Duodenal mucosa (tissue), 2 donors: ENCODE measurements at regions not wholly inside any gene's neighbourhood (a gene's known extent, or its start where the extent isn't known, plus 50 kb on each side); places are given as distances from the start of the nearest gene placed in this dataset.
"Not testable (repeated sequence)": the region's sequence is repeated elsewhere in the genome, so short reads cannot be mapped to it uniquely, and the experiment has no call there.

Source experiments
- H3K27ac ChIP-seq: one replicate; pipeline ENCODE4 v1.7.0; 2013; ENCODE audit warnings: low read depth, low read length
- H3K27me3 ChIP-seq, 2 donors: one replicate each; pipeline ENCODE4 v1.7.0; 2013; ENCODE audit warnings: low read length in 2 of 2, control low read depth in 1 of 2; ENCODE audit not compliant: insufficient read depth in 2 of 2, control insufficient read depth in 1 of 2
- H3K36me3 ChIP-seq, 2 donors: one replicate each; pipeline ENCODE4 v1.7.0; 2013; ENCODE audit warnings: low read length in 2 of 2, control low read depth in 1 of 2; ENCODE audit not compliant: insufficient read depth in 2 of 2, control insufficient read depth in 1 of 2
- H3K4me1 ChIP-seq, 2 donors: one replicate each; pipeline ENCODE4 v1.7.0; 2013; ENCODE audit warnings: low read length in 2 of 2, control low read depth in 1 of 2; ENCODE audit not compliant: insufficient read depth in 2 of 2, control insufficient read depth in 1 of 2
- H3K4me3 ChIP-seq, 2 donors: one replicate each; pipeline ENCODE4 v1.7.0; 2013; ENCODE audit warnings: low read length in 2 of 2, low read depth in 1 of 2
- H3K9ac ChIP-seq, 2 donors: one replicate each; pipeline ENCODE4 v1.7.0; 2013; ENCODE audit warnings: low read length in 2 of 2, low read depth in 1 of 2
- H3K9me3 ChIP-seq, 2 donors: one replicate each; pipeline ENCODE4 v1.7.0; 2013; ENCODE audit warnings: low read length in 2 of 2, control low read depth in 1 of 2; ENCODE audit not compliant: control insufficient read depth in 1 of 2

GRCh38 chr5:20972419-20972925, 984.5 kb upstream of the CDH18 start:
- Histone ChIP-seq H3K9ac (no peak overlapping the region), H3K4me1 (no peaks in the 10 kb centered on the region), H3K9me3 (peaks cover 7 to 15% of the 10 kb centered on the region in 2 donors), H3K27ac (no peak overlapping the region), H3K4me3 (peak overlapping the region; percentile 16 to 54), H3K27me3 (no peaks in the 10 kb centered on the region), H3K36me3 (no peaks in the 10 kb centered on the region)

GRCh38 chr5:20959347-20959746, 971.3 kb upstream of the CDH18 start:
- no peak overlapping the region for H3K4me3 ChIP-seq
- H3K27ac ChIP-seq, result no peak overlapping the region
- H3K9ac ChIP-seq, result no peak overlapping the region
- H3K4me1 ChIP-seq, result no peaks in the 10 kb centered on the region
- H3K9me3 ChIP-seq, result peaks cover 2 to 10% of the 10 kb centered on the region in 2 donors
- no peaks in the 10 kb centered on the region for H3K27me3 ChIP-seq
- H3K36me3 ChIP-seq, result no peaks in the 10 kb centered on the region

- peaks cover 2 to 10% of the 10 kb centered on the region in 2 donors for H3K9me3 ChIP-seq
- H3K4me1 ChIP-seq, result no peaks in the 10 kb centered on the region
- H3K9ac ChIP-seq, result no peak overlapping the region
- H3K27me3 ChIP-seq, result no peaks in the 10 kb centered on the region
- no peak overlapping the region for H3K4me3 ChIP-seq
- H3K27ac ChIP-seq, result no peak overlapping the region
- H3K36me3 ChIP-seq, result no peaks in the 10 kb centered on the region
Measured at GRCh38 chr5:20958641-20959040, 970.6 kb upstream of the CDH18 start.

GRCh38 chr5:20956134-20956533, 968.1 kb upstream of the CDH18 start:
- Histone ChIP-seq H3K9ac (no peak overlapping the region), H3K4me1 (no peaks in the 10 kb centered on the region), H3K27me3 (no peaks in the 10 kb centered on the region), H3K27ac (no peak overlapping the region), H3K4me3 (no peak overlapping the region), H3K36me3 (no peaks in the 10 kb centered on the region), H3K9me3 (peaks cover 2 to 4% of the 10 kb centered on the region in 2 donors)

GRCh38 chr5:20949636-20950035, 961.6 kb upstream of the CDH18 start:
- no peak overlapping the region for H3K27ac ChIP-seq
- no peaks in the 10 kb centered on the region for H3K27me3 ChIP-seq
- no peaks in the 10 kb centered on the region for H3K4me1 ChIP-seq
- no peak overlapping the region for H3K9ac ChIP-seq
- H3K9me3 ChIP-seq, result peaks cover 0 to 9% of the 10 kb centered on the region in 2 donors
- no peak overlapping the region for H3K4me3 ChIP-seq
- H3K36me3 ChIP-seq, result no peaks in the 10 kb centered on the region

- not testable (repeated sequence) for H3K36me3 ChIP-seq, H3K9ac ChIP-seq, H3K27ac ChIP-seq, H3K27me3 ChIP-seq, H3K4me1 ChIP-seq, H3K4me3 ChIP-seq, H3K9me3 ChIP-seq
Measured at GRCh38 chr5:20943183-20943971, 955.4 kb upstream of the CDH18 start.

GRCh38 chr5:20942603-20943002, 954.6 kb upstream of the CDH18 start:
- H3K4me1 ChIP-seq, H3K27me3 ChIP-seq, H3K9ac ChIP-seq, H3K27ac ChIP-seq, H3K36me3 ChIP-seq, H3K4me3 ChIP-seq, H3K9me3 ChIP-seq: not testable (repeated sequence)

- not testable (repeated sequence) for H3K27me3 ChIP-seq, H3K27ac ChIP-seq, H3K4me3 ChIP-seq, H3K36me3 ChIP-seq, H3K9me3 ChIP-seq, H3K9ac ChIP-seq, H3K4me1 ChIP-seq
Measured at GRCh38 chr5:20940786-20941185, 952.8 kb upstream of the CDH18 start.

GRCh38 chr5:20890936-20891335, 902.9 kb upstream of the CDH18 start:
- H3K27me3 ChIP-seq, H3K27ac ChIP-seq, H3K36me3 ChIP-seq, H3K4me1 ChIP-seq, H3K9ac ChIP-seq, H3K4me3 ChIP-seq, H3K9me3 ChIP-seq: not testable (repeated sequence)

GRCh38 chr5:20875726-20876125, 887.7 kb upstream of the CDH18 start:
- H3K9ac ChIP-seq, H3K27ac ChIP-seq, H3K27me3 ChIP-seq, H3K4me1 ChIP-seq, H3K36me3 ChIP-seq, H3K9me3 ChIP-seq, H3K4me3 ChIP-seq: not testable (repeated sequence)
